ENCODE measurements at regions not wholly inside any gene's neighbourhood (a gene's known extent, or its start where the extent isn't known, plus 50 kb on each side); places are given as distances from the start of the nearest gene placed in this dataset.
"Not testable (repeated sequence)": the region's sequence is repeated elsewhere in the genome, so short reads cannot be mapped to it uniquely, and the experiment has no call there.

- DNase-seq, result no peak
Measured at GRCh38 chr12:118536306-118536906, 160.1 kb downstream of the SUDS3 start.

- DNase-seq, result no peak
Measured at GRCh38 chr12:118537481-118537917, 161.1 kb downstream of the SUDS3 start.

- DNase-seq, result no peak
Measured at GRCh38 chr12:118541071-118541470, 164.7 kb downstream of the SUDS3 start.

GRCh38 chr12:118541934-118542333, 165.6 kb downstream of the SUDS3 start:
- DNase-seq, result no peak

GRCh38 chr12:118543651-118544050, 167.3 kb downstream of the SUDS3 start:
- DNase-seq, result no peak

GRCh38 chr12:118544569-118544968, 168.2 kb downstream of the SUDS3 start:
- DNase-seq, result no peak

- not testable (repeated sequence) for DNase-seq
Measured at GRCh38 chr12:118547606-118548005, 171.3 kb downstream of the SUDS3 start.

- no peak for DNase-seq
Measured at GRCh38 chr12:118548887-118549509, 172.6 kb downstream of the SUDS3 start.

- DNase-seq, result peak; percentile 28
Measured at GRCh38 chr12:118549510-118549980, 173.2 kb downstream of the SUDS3 start.

- no peak for DNase-seq
Measured at GRCh38 chr12:118553856-118554504, 177.6 kb downstream of the SUDS3 start.

- DNase-seq, result no peak
Measured at GRCh38 chr12:118558941-118559340, 182.6 kb downstream of the SUDS3 start.

- DNase-seq, result no peak
Measured at GRCh38 chr12:118560733-118561132, 184.4 kb downstream of the SUDS3 start.

- no peak for DNase-seq
Measured at GRCh38 chr12:118571730-118572129, 195.4 kb downstream of the SUDS3 start.

GRCh38 chr12:118574288-118574687, 197.9 kb downstream of the SUDS3 start:
- DNase-seq, result no peak

- DNase-seq, result no peak
Measured at GRCh38 chr12:118575730-118576129, 199.4 kb downstream of the SUDS3 start.

GRCh38 chr12:118581371-118581770, 205.0 kb downstream of the SUDS3 start:
- DNase-seq, result no peak

GRCh38 chr12:118582863-118583262, 206.5 kb downstream of the SUDS3 start:
- no peak for DNase-seq

GRCh38 chr12:118586433-118586832, 210.1 kb downstream of the SUDS3 start:
- no peak for DNase-seq

GRCh38 chr12:118589162-118589561, 212.8 kb downstream of the SUDS3 start:
- no peak for DNase-seq

- no peak for DNase-seq
Measured at GRCh38 chr12:118590406-118591150, 214.2 kb downstream of the SUDS3 start.

GRCh38 chr12:118603610-118604361, 227.4 kb downstream of the SUDS3 start:
- DNase-seq, result no peak

- DNase-seq, result no peak
Measured at GRCh38 chr12:118606690-118607089, 230.3 kb downstream of the SUDS3 start.

Measured in left kidney (tissue), 1 donor.